ENCODE measurements at regions not wholly inside any gene's neighbourhood (a gene's known extent, or its start where the extent isn't known, plus 50 kb on each side); places are given as distances from the start of the nearest gene placed in this dataset.

GRCh38 chr5:121707178-121707577 is 144.5 kb upstream of the FTMT start:
- Histone ChIP-seq H2BK20ac (ENCODE audit: low read depth, low read length) (no peak overlapping the region), H3K56ac (ENCODE audit: extremely low read depth, insufficient read depth, low read length) (no peak overlapping the region), H2AK9ac (replicated peaks; ENCODE audit: low read depth, low read length, poor library complexity) (no peak overlapping the region), H3K4me3 (ENCODE audit: insufficient read depth, low read depth, low read length) (no peak overlapping the region), H3K14ac (replicated peaks; ENCODE audit: low read depth, low read length) (no peak overlapping the region), H3K79me1 (ENCODE audit: low read depth in 1 of 2, low read length in 2 of 2) (no peaks in the 10 kb centered on the region), H3K9ac (ENCODE audit: low read depth, low read length) (no peak overlapping the region), H3K4me1 (ENCODE audit: control insufficient read depth, insufficient read depth, low read length) (no peaks in the 10 kb centered on the region), H3K23ac (ENCODE audit: low read depth, low read length) (no peak overlapping the region), H2AK5ac (ENCODE audit: low read depth, low read length) (no peak overlapping the region), H4K8ac (ENCODE audit: low read depth in 2 of 2, low read length in 2 of 2) (no peak overlapping the region), H4K20me1 (ENCODE audit: insufficient read depth, low read length) (no peaks in the 10 kb centered on the region), H3K18ac (ENCODE audit: low read depth, low read length) (no peak overlapping the region), H2BK15ac (ENCODE audit: low read depth, low read length) (no peak overlapping the region), H2AFZ (replicated peaks; ENCODE audit: low read length, poor library complexity) (no peak overlapping the region), H3K36me3 (ENCODE audit: control insufficient read depth, insufficient read depth, low read length) (no peaks in the 10 kb centered on the region), H3K4me2 (ENCODE audit: low read depth, low read length) (no peak overlapping the region), H4K5ac (ENCODE audit: low read depth, low read length) (no peak overlapping the region), H3K4ac (ENCODE audit: low read depth, low read length) (no peak overlapping the region), H3K9me3 (ENCODE audit: control insufficient read depth, insufficient read depth, low read length) (no peaks in the 10 kb centered on the region), H3K27ac (ENCODE audit: insufficient read depth, low read length) (no peak overlapping the region), H4K91ac (ENCODE audit: insufficient read depth, low read depth, low read length) (no peak overlapping the region), H3K9me1 (ENCODE audit: insufficient read depth, low read length) (no peaks in the 10 kb centered on the region), H3K27me3 (ENCODE audit: control insufficient read depth, insufficient read depth, low read length) (no peaks in the 10 kb centered on the region), H2BK120ac (ENCODE audit: low read depth, low read length) (no peak overlapping the region), H2BK5ac (ENCODE audit: low read depth, low read length, poor library complexity, severe bottlenecking) (no peak overlapping the region)
- no peak for ATAC-seq (ENCODE audit: low read depth)
- BruUV-seq (replicated peaks): no TSS peak
- dilution Hi-C loops (cut with HindIII; ENCODE audit: low sequenced_read_pairs, unreplicated experiment) (no loop called here), in situ Hi-C loops (cut with MboI; ENCODE audit: low sequenced_read_pairs) (no loop called here), intact Hi-C loops (cut with micrococcal nuclease) (no loop called here)
- no CpG with 5 or more reads among the region's 1 CpG for WGBS, 2 experiments (ENCODE audit: extremely low coverage in 2 of 2, insufficient read length in 1 of 2)
- no peak for TF ChIP-seq USF2 (IDR thresholded peaks at IDR 0.05; ENCODE audit: low read depth, low read length)
- TF ChIP-seq RFX5 (IDR thresholded peaks at IDR 0.05; ENCODE audit: low read depth, low read length): no peak
- TF ChIP-seq CHD1 (IDR thresholded peaks at IDR 0.05; ENCODE audit: low read depth, low read length): no peak
- no peak for TF ChIP-seq MXI1 (IDR thresholded peaks at IDR 0.05; ENCODE audit: borderline replicate concordance, low read depth, low read length)
- TF ChIP-seq MAFK (IDR thresholded peaks at IDR 0.05; ENCODE audit: low read depth, low read length): no peak
- no peak for TF ChIP-seq MAZ (IDR thresholded peaks at IDR 0.05; ENCODE audit: borderline replicate concordance, low read depth, low read length)
- TF ChIP-seq POLR2A (IDR thresholded peaks at IDR 0.05; ENCODE audit: low read depth, low read length): no peak
- TF ChIP-seq SMC3 (IDR thresholded peaks at IDR 0.05; ENCODE audit: low read depth, low read length): no peak
- no peak for TF ChIP-seq RCOR1 (IDR thresholded peaks at IDR 0.05; ENCODE audit: insufficient replicate concordance, low read length)
- TF ChIP-seq ELK1 (IDR thresholded peaks at IDR 0.05; ENCODE audit: borderline replicate concordance, low read depth, low read length): no peak
- TF ChIP-seq RAD21 (IDR thresholded peaks at IDR 0.05; ENCODE audit: low read length): no peak
- TF ChIP-seq CEBPB (IDR thresholded peaks at IDR 0.05; ENCODE audit: low read depth, low read length): no peak
- TF ChIP-seq BHLHE40 (IDR thresholded peaks at IDR 0.05; ENCODE audit: low read depth, low read length): no peak
- TF ChIP-seq CTCF (conservative IDR thresholded peaks at IDR 0.05; ENCODE audit: low read depth, low read length): no peak
- TF ChIP-seq NFE2L2 (IDR thresholded peaks at IDR 0.05; ENCODE audit: low read depth, low read length): no peak
- TF ChIP-seq FOS (IDR thresholded peaks at IDR 0.05; ENCODE audit: low read depth, low read length): no peak
- DNase-seq: no peak
- POLR2A ChIA-PET (ENCODE audit: unreplicated experiment): no interaction called here
- CTCF ChIA-PET: no interaction called here

Measured in IMR-90 (cell line).